SU-DHL-6 (cell line): ENCODE measurements at regions not wholly inside any gene's neighbourhood (a gene's known extent, or its start where the extent isn't known, plus 50 kb on each side); places are given as distances from the start of the nearest gene placed in this dataset.

Source experiments
- H2AFZ ChIP-seq: fragments of 200-600 bp; sonication (generic); 2 replicates; pipeline ENCODE4 v1.6.1; 2014; ENCODE audit warnings: low read depth, mild to moderate bottlenecking, moderate library complexity, mixed read lengths, antibody characterized with exemption, low read length; ENCODE audit not compliant: severe bottlenecking
- H3F3A ChIP-seq: fragments of 200-600 bp; shearing (Covaris generic); 2 replicates; pipeline ENCODE4 v1.6.0; 2016; ENCODE audit warnings: antibody characterized with exemption, mild to moderate bottlenecking; ENCODE audit not compliant: insufficient read depth
- H3K27ac ChIP-seq: fragments of 200-600 bp; sonication (generic); 2 replicates; pipeline ENCODE4 v1.5.1; 2016; ENCODE audit warnings: low read depth, mild to moderate bottlenecking, low read length, moderate library complexity, mixed read lengths
- H3K27me3 ChIP-seq: fragments of 200-600 bp; sonication (generic), shearing (Covaris generic); 2 replicates; pipeline ENCODE4 v1.6.0; 2014; ENCODE audit warnings: mild to moderate bottlenecking, low read length
- H3K36me3 ChIP-seq: fragments of 200-600 bp; sonication (generic); 2 replicates; pipeline ENCODE4 v1.6.1; 2014; ENCODE audit warnings: mild to moderate bottlenecking, low read length, mixed read lengths
- H3K4me2 ChIP-seq: fragments of 300-600, 200-600 bp; shearing (Covaris generic), sonication (generic); 2 replicates; pipeline ENCODE4 v1.6.0; 2014; ENCODE audit warnings: low read length, low read depth, mild to moderate bottlenecking; ENCODE audit not compliant: poor library complexity, severe bottlenecking
- H3K4me3 ChIP-seq: fragments of 200-600 bp; sonication (generic); 2 replicates; pipeline ENCODE4 v1.5.1; 2014; ENCODE audit warnings: antibody characterized with exemption, low read length, mild to moderate bottlenecking, mixed read lengths; ENCODE audit not compliant: insufficient read depth, poor library complexity, severe bottlenecking
- H3K79me2 ChIP-seq: fragments of 200-600 bp; sonication (generic); 2 replicates; pipeline ENCODE4 v1.6.1; 2014; ENCODE audit warnings: mild to moderate bottlenecking, low read length, moderate library complexity; ENCODE audit not compliant: insufficient read depth
- H3K9ac ChIP-seq: fragments of 200-600 bp; sonication (generic); 2 replicates; pipeline ENCODE4 v1.7.0; 2014; ENCODE audit warnings: mild to moderate bottlenecking, low read length
- H3K9me2 ChIP-seq: fragments of 200-600 bp; sonication (generic); replicated peaks from 2 replicates; pipeline ENCODE4 v1.6.1; 2014; ENCODE audit warnings: low read length; ENCODE audit not compliant: insufficient read depth
- H3K9me3 ChIP-seq: fragments of 200-600 bp; sonication (generic); 2 replicates; pipeline ENCODE4 v1.6.1; 2014; ENCODE audit warnings: low read length, mixed read lengths; ENCODE audit not compliant: insufficient read depth
- H4K20me1 ChIP-seq: fragments of 200-600 bp; sonication (generic); 2 replicates; pipeline ENCODE4 v1.6.1; 2014; ENCODE audit warnings: low read depth, mild to moderate bottlenecking, antibody characterized with exemption, low read length, moderate library complexity, mixed read lengths
- EZH2phosphoT487 ChIP-seq: fragments of 200-600 bp; sonication (generic), shearing (Covaris generic); conservative IDR thresholded peaks from 2 replicates; pipeline ENCODE4 v1.6.1; 2018; ENCODE audit warnings: mild to moderate bottlenecking, antibody characterized with exemption, low read length, moderate library complexity, mixed read lengths
- TF ChIP-seq, protein P1 (sequence below): fragments of 200-600 bp; sonication (generic); IDR thresholded peaks from one replicate; pipeline ENCODE4 v1.5.1; 2017; ENCODE audit warnings: antibody characterized with exemption, mild to moderate bottlenecking, low read length, moderate library complexity; ENCODE audit not compliant: insufficient read depth, poor library complexity, severe bottlenecking

DNA sequence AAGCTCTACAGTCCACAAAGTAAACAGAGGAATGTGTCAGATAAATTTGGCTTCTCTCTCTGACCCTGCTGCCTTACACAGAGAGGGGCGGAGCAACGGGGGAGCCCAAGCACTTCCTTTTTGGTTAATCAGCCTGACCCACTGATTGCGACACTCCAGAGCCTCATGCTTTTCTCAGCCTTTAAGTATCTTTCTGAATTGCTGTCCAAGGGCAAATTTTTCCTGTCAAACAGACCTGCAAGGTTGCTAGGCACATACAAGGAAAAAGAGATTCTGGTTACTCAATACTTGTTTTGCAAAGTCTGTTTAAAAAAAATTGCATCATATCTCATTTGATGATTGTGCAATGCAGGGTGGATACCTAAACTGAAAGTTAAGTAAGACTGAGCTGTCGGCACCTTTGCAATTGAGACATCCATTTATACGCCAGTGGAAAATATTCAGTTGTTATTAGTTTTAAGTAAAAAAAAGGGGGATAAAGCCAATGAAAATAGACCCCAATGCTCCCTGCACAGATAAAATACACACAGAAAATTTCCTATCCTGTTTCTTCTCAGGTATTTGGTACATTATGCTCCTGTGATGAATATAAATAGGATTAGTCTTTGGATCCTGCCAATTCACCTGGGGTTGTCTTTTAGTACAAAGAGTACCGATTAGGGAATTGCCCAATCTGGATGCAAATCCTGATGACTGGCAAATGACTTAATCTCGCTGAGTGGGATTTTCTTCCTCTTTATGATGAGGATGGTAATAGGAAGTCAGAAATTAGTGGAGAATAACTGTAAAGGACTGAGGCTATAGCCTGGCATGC, 260.2 kb upstream of the TRIB2 start:
- TF ChIP-seq, protein P1, sequence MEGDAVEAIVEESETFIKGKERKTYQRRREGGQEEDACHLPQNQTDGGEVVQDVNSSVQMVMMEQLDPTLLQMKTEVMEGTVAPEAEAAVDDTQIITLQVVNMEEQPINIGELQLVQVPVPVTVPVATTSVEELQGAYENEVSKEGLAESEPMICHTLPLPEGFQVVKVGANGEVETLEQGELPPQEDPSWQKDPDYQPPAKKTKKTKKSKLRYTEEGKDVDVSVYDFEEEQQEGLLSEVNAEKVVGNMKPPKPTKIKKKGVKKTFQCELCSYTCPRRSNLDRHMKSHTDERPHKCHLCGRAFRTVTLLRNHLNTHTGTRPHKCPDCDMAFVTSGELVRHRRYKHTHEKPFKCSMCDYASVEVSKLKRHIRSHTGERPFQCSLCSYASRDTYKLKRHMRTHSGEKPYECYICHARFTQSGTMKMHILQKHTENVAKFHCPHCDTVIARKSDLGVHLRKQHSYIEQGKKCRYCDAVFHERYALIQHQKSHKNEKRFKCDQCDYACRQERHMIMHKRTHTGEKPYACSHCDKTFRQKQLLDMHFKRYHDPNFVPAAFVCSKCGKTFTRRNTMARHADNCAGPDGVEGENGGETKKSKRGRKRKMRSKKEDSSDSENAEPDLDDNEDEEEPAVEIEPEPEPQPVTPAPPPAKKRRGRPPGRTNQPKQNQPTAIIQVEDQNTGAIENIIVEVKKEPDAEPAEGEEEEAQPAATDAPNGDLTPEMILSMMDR, result no peak
- TF ChIP-seq EZH2phosphoT487, result no peak
- Histone ChIP-seq H3K9me3 (no peaks in the 10 kb centered on the region), H3K9me2 (no peaks in the 10 kb centered on the region), H3K27ac (0 out of 2 replicates have a peak overlapping the region, but pooled peaks have one; percentile 40), H2AFZ (peak overlapping the region; percentile 65), H3K9ac (peak overlapping the region; percentile 39; the same call in 1 of the 2 replicates), H3K4me2 (peak overlapping the region; percentile 82), H3K4me3 (peak overlapping the region; percentile 41), H3K36me3 (no peaks in the 10 kb centered on the region), H3K79me2 (no peaks in the 10 kb centered on the region), H4K20me1 (no peaks in the 10 kb centered on the region), H3F3A (no peaks in the 10 kb centered on the region), H3K27me3 (no peaks in the 10 kb centered on the region)

DNA sequence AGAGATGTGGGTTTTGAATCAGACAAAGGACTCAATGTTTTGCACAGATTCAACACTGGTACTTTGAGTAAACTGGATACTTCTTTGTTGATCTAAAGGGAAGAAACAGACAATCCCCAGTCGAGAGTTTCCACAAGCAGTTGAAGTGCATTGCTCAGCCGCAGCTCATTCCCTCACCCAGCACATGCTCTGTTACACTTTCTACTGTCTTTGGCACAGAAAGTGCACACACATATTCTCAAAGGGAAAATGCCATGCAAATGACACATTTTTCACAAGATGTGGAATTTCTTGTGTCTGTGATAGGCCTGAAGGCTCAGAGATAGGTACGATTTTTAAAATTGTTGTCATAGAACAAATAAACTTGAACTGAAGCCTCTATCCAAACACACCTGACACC, 258.9 kb upstream of the TRIB2 start:
- Histone ChIP-seq H3K9ac (no peak overlapping the region), H3K9me3 (no peaks in the 10 kb centered on the region), H3K4me2 (no peak overlapping the region), H3K4me3 (no peak overlapping the region), H2AFZ (no peak overlapping the region), H3K36me3 (no peaks in the 10 kb centered on the region), H3K9me2 (no peaks in the 10 kb centered on the region), H3F3A (no peaks in the 10 kb centered on the region), H3K27ac (no peak overlapping the region), H4K20me1 (no peaks in the 10 kb centered on the region), H3K79me2 (no peaks in the 10 kb centered on the region), H3K27me3 (no peaks in the 10 kb centered on the region)
- TF ChIP-seq, protein P1, result no peak
- no peak for TF ChIP-seq EZH2phosphoT487

DNA sequence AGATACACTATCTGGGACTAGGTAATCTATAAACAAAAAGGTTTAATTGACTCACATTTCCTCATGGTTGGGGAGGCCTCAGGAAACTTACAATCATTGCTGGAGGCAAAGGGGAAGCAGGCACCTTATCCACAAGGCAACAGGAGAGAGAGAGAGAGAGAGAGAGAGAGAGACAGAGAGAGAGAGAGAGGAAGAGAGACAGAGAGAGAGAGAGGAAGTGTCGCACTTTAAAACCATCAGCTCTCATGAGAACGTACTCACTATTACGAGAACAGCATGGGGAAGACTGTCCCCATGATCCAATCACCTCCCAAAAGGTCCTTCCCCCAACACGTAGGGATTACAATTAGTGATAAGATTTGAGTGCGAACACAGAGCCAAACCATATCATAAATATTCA, 253.5 kb upstream of the TRIB2 start:
- TF ChIP-seq, protein P1, result no peak
- TF ChIP-seq EZH2phosphoT487, result no peak
- H3K4me2 ChIP-seq, result no peak overlapping the region
- H3K79me2 ChIP-seq, result no peaks in the 10 kb centered on the region
- H3K27ac ChIP-seq, result no peak overlapping the region
- H3K36me3 ChIP-seq, result no peaks in the 10 kb centered on the region
- H3F3A ChIP-seq, result no peaks in the 10 kb centered on the region
- H3K4me3 ChIP-seq, result no peak overlapping the region
- H3K27me3 ChIP-seq, result no peaks in the 10 kb centered on the region
- H3K9me2 ChIP-seq, result no peaks in the 10 kb centered on the region
- no peak overlapping the region for H2AFZ ChIP-seq
- no peaks in the 10 kb centered on the region for H3K9me3 ChIP-seq
- no peaks in the 10 kb centered on the region; the same call in 1 of the 2 replicates for H4K20me1 ChIP-seq
- H3K9ac ChIP-seq, result no peak overlapping the region
